Left cardiac atrium (tissue), 4 donors: ENCODE measurements at regions not wholly inside any gene's neighbourhood (a gene's known extent, or its start where the extent isn't known, plus 50 kb on each side); places are given as distances from the start of the nearest gene placed in this dataset.
"Not testable (repeated sequence)": the region's sequence is repeated elsewhere in the genome, so short reads cannot be mapped to it uniquely, and the experiment has no call there.

Experiments used
- ATAC-seq, 2 donors: fragments of 200-7000 bp; cut with Tn5 transposase; one replicate each; pipeline ENCODE4 v1.9.1; 2020; ENCODE audit warnings: mild to moderate bottlenecking in 2 of 2, moderate library complexity in 2 of 2
- DNase-seq: peaks from one replicate; pipeline ENCODE4 v3.0.0-alpha.2; 2020
- intact Hi-C, 2 donors: fragments of 100-400 bp; cut with DNase I; formaldehyde crosslinking; loops; one replicate each; pipeline versions ENCODE4 v1.14.1 to v1.15.1; 2022 to 2023
- donor health status: DM: no; HTN: yes; CAD: no.
- donor health status: DM: no; HTN: yes; CAD: no; lungs with severe emphysema.
- donor health status: DM: yes; HTN: yes; CAD: no.
- donor health status: Dilated cardiomyopathy.

DNA sequence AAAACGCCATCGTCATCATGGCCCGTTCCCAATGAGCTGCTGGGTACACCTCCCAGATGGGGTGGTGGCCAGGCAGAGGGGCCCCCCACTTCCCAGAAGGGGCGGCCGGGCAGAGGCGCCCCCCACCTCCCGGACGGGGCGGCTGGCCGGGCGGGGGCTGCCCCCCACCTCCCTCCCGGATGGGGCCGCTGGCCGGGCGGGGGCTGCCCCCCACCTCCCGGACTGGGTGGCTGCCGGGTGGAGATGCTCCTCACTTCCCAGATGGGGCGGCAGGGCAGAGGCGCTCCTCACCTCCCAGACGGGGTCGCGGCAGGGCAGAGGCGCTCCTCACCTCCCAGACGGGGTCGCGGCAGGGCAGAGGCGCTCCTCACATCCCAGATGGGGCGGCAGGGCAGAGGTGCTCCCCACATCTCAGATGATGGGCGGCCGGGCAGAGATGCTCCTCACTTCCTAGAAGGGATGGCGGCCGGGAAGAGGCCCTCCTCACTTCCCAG is 215.4 kb upstream of the TBL1XR1 start:
- intact Hi-C loops, ATAC-seq, DNase-seq: not testable (repeated sequence)

DNA sequence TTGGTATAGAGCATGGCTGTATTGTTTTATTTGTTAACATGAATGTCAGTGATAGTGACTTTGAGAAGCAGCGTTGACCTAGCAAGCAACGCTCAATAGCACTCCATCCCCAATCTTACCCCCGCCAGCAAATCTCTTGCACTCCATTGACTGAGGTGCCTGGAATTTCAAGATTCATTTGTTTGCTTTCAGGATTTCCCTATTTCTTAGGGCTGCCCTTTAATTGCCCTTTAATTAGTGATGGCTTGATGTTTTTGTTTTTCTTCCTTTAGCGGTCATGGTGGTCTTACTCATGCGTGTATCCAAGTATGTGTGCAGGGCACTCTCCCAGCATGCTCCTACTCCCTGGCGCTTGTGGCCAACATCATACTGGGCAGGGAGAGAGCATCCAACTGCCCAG is 216.8 kb upstream of the TBL1XR1 start:
- intact Hi-C loops: no loop called here
- ATAC-seq: no peak
- no peak for DNase-seq

DNA sequence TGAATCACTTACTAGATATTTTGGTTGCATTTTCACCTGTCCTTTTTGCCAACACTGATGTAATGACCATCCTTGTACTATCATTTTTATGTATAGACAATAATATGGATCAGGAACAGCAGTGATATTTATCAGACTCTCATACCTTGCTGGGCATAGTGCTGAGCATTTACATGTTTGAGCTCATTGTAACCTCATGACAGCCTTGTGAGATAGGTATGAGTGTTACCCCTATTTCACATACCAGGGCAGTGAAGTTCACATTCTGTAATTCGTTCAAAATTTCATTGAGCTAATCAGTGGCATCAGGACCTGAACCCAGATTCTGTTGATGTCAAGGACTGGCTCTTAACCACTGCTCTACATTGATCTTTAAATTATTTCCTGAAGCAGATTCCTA is 221.5 kb upstream of the TBL1XR1 start:
- intact Hi-C loops: no loop called here
- DNase-seq: no peak
- no peak for ATAC-seq

DNA sequence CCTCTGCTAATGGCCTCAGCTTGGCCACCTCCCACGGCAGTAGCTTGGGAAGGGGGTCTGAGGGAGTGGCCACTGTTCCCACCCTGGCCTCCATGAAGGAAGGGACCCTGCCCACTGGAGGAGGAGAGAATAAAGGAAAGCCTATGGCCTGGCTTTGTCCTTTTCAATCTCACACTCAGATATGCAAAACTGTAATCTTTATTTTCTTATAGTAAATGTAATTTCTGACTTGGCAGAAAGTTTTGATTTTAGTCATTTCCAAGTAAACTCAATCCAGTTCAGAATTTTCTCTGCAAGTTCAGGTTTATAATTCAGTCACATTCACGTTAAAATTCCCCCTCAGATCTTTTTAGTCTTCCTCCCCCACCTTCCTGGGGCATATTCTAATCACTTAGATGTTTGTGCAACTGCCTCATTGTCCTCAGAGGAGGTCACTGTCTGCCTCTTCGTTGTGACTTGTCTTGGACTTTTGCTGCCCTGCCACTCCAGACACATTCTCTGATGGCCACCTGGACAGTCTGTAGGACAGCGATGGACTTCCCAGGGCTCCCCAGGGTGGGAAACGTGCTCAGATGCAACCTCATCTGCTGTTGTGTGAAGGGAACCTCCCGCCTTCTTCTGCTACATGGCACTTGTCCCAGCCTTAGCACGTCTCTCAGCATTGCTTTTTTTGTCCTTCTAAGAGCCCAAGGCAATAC is 222.8 kb upstream of the TBL1XR1 start:
- intact Hi-C loops: no loop called here
- DNase-seq (no peak), ATAC-seq (peak in 1 of 2 donors; percentile 38)

DNA sequence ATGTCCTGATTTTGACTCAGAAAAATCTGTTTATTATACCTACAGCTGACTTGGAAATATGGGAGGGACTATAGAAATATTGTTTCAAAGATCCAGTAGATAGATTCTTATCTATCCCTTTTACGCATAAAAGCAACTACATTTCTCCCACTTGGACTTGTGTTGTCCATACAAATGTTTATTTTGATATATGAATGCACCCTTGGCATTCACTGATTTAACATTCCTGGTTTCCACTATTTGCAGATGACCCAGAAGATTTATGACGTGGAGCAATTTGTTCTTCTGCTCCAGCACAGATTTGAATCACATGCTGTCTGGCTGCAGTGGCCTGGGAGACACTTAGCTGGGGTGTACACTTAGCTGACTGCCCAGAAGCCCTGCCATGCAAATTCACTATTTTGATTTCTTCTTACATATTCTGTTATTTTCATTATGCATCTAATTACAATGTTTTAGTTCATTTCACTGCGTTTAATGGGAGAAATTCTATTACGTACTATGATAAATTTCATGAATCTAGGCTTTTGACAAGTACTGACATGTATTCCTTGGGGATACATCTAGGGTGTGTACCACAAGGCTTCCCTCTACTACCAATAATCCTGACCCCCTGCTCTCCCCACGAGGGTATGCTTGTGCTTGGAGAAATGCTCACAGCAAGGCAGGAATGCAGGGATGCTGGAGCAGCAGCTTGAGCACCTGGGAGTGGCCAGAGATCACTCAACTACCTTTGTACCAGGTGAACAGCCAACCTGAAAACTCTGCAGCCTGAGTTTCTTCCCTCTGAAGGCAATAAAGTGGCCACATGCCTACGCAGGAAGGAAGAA is 223.6 kb upstream of the TBL1XR1 start:
- ATAC-seq (peak; percentile 27 to 42), DNase-seq (no peak)
- intact Hi-C loops: no loop called here

DNA sequence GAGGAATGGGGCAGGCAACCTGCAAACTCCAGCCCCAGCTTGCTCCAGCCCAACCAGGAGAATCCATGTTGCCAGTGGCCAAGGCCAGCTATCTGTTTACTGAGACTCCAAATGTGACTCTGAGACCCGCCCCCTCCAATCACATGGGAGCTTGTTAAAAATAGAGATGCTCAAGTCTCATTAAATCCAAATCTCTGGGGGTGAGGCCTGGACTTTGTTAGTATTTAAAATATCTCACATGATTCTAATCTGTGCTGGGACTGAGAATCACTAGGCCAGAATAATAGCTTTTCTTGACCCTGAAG is 224.2 kb upstream of the TBL1XR1 start:
- ATAC-seq (peak in 1 of 2 donors; percentile 36), DNase-seq (no peak)
- intact Hi-C loops: no loop called here

DNA sequence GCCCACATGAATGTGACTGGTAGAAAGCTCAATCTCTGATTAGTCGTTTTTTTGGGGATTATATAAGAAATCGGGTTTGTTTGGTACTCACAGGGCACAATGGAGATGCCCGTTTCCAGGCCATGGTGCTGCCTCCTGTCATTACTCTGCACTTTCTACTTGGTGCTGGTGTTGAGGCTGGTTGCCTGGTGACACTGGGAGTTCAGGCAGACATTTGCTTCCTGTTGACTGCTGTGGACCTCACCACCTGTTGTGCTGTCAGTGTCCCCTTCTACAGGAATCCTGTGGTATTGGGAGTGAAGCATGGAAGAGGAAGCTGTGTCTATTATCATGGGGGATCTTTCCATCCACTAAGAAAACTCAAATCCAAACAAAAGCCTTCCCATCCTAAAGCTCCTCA is 227.2 kb upstream of the TBL1XR1 start:
- DNase-seq (no peak), ATAC-seq (no peak)
- intact Hi-C loops: no loop called here

DNA sequence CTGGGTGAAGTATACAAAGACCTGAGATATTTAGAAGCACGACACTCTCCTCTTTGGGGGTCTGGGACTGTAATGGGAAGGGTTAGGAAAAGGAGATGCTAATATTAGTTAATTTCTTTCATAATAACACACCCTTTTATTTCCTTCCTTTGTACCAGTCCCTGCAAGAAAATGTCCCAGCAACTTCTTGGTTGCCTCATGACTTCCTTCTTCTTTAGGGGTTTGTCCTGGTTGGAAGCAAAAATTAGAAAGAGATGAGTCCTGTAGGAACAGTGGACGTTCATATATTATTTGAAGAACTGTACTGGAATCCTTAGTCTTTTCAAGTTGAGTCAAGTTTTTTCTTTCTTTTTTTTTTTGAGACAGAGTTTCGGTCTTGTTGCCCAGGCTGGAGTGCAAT is 227.8 kb upstream of the TBL1XR1 start:
- intact Hi-C loops: no loop called here
- no peak for ATAC-seq
- no peak for DNase-seq

DNA sequence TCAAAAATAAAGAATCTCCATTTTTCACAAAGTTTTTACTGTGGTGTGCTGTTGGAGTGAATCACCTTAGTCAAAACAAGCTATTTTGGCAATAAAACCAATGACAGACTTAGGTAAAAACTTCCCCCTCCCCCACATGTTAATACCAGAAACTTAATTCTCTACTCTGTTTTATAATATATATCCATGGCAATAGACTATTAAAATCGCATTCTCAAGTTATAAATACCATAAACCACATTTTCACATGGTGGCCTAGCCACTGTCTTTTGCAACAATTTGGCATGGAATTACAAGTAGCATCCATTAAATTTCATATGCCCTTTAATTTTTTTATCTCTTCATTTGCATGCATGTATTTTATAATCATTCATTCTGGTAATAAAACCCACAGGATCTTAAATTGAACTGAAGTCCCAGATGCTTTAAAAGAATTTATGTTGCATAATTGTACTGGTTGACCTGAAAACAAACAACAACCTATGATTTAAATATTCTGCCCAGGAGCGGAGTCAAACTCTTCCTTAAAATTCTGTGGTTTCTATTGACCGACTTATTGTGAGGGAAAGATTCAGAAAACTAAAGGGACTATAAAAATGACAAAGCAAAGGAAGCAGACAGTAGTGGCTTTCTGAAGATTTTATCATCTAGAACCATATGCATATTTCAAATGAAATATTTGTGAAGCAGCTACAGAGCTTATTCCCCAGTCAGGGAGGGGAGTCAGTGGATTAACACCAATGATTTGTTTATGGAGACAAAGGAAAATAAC is 229.0 kb upstream of the TBL1XR1 start:
- DNase-seq (no peak), ATAC-seq (no peak)
- intact Hi-C loops: no loop called here

DNA sequence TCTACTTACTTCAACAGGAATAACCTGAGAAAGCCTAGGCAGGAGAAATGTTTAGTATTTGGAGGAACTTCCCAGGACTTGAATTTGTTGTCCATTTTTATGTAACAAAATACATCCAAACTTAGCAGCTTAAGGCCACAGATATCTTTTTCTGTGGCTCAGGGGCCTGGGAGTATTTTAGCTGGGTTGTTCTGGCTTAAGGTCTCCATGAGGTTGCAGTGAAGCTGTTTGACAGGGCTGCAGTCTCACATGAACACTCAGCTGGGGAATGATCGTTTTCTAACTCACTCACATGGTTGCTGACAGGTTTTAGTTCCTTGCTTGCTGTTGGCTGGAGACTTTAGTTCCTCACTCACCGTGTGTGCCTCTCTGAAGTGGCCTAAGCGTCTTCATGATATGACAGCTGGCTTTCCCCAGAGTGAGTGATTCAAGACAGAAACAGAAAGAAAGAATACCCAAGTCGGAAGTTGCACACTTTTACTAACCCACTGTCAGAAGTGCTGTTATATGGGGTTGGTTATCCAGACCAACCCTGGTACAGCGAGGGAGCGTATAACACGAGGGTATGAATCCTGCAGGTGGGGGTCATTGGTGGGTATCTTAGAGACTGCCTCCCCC is 229.7 kb upstream of the TBL1XR1 start:
- intact Hi-C loops: no loop called here
- DNase-seq: no peak
- peak in 1 of 2 donors; percentile 24 for ATAC-seq

DNA sequence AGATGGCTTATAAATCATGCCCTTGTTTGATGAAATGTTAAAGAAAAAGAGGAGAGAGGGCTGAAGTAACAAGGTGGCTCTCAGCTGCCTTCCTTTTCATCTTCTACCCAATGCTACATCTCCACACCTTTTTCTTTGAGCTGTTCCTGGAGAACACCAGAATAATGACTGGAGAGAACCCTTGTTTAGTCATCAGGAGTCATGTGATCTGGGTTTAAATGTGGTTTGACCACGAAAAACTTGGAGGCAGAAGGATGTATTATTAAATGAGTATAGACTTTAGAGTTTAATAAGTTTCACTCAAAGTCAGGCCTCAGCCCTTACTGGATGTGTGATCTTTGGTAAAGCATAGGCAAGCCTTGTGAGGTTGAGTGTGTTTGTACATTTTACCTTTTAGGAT is 230.3 kb upstream of the TBL1XR1 start:
- intact Hi-C loops: no loop called here
- ATAC-seq: no peak
- no peak for DNase-seq

DNA sequence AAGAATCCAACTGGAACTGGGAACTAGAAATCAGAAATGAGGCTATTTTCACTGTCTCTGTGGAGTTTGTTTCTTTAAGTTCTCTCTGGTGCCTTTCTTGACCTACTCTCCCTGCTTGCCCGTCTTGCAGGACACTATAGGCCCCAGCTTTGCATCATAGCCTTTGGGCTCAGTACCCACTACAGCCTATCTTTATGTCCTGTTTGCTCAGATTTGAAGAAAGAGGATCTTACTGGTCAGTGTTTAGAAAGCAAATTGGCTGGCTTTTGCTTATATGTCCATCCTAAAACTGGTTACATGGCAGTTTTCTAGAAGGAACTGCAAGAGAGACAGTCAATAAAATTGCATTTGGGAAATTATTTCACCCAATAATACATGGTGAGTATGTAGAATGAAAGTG is 231.8 kb upstream of the TBL1XR1 start:
- ATAC-seq (peak in 1 of 2 donors; percentile 55), DNase-seq (no peak)
- intact Hi-C loops: no loop called here

DNA sequence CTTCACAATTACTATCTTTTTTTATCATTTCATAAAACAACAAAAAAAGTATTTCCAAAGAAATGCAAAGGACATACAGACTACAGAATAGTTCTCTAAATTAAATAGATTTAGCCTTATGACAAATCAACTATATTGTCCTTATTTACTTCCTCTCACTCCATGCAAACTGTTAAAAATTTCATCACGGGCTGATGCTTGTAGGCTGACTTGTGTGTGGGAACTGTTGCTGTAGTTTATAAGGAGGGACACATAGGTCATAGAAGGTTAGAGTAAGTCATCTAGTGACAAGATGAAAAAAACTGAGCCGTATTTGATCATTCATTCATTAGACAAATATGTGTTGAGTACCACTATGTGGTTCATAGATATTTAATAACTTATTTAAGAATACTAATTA is 232.5 kb upstream of the TBL1XR1 start:
- DNase-seq (no peak), ATAC-seq (no peak)
- intact Hi-C loops: no loop called here

DNA sequence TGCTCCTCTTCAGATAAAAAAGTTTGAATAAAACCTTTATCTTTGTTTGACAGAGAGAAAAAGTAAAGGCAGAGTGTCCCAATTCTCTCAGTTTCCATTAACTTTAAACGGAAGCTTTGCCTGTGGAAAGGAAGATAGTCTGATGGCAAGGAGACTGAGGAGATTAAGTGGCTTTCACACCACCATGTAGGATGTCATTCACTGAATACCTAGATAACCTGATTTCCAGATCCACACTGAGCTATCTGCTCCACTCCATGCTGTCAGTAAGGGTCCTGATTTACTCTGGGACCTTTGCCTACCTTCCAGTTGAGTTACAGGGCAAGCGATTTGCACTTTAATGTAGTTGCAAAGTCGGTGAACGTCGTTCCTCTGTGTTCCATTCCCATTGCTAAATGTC is 233.4 kb upstream of the TBL1XR1 start:
- intact Hi-C loops: no loop called here
- ATAC-seq (no peak), DNase-seq (no peak)

DNA sequence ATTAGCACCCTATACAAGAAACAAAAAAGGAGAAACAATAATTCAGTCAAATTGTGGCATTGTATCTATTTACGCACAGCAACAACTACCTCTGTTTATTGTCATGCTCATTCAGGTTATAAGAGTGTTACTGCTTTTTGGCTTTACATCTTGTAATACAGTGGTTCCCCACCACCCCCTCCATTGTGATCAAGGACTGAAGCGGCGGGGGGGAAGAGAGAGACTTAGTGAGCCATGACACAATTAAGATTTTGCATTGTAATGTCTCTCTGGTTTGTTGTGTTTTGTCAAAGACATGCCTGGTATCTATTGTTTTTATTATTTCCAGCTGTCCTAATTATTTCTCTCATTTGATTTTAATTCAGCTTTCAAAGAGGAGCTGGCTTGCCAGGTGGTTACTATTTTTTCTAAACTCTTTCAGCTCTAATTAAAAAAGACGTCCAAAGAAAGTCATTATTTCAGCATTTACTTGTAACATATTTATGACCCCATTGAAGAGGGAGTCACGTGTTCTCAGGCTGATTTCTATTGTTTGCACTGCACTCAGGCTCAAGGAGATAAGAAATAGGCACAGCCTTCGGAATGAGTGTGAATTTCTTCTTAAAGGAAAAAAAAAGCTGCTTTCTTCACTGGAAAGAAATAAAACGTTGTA is 234.4 kb upstream of the TBL1XR1 start:
- no peak for DNase-seq
- intact Hi-C loops: no loop called here
- ATAC-seq: no peak

DNA sequence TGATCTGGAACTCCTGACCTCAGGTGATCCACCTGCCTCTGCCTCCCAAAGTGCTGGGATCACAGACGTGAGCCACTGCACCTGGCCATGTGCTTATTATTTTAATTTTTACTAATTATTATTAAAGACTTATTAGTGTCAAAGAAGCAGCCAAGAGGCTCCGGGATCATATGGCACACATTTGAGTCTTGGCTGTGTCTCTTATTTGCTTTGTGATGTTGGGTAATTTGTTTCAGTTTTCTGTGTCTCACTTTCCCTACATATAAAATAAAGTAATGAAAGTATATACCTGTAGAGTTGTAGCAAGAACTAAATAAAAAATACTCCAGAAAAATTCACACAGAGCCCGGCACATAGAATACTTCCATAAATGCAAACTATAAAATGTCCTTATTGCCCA is 238.0 kb upstream of the TBL1XR1 start:
- DNase-seq (no peak), ATAC-seq (no peak)
- intact Hi-C loops: no loop called here

DNA sequence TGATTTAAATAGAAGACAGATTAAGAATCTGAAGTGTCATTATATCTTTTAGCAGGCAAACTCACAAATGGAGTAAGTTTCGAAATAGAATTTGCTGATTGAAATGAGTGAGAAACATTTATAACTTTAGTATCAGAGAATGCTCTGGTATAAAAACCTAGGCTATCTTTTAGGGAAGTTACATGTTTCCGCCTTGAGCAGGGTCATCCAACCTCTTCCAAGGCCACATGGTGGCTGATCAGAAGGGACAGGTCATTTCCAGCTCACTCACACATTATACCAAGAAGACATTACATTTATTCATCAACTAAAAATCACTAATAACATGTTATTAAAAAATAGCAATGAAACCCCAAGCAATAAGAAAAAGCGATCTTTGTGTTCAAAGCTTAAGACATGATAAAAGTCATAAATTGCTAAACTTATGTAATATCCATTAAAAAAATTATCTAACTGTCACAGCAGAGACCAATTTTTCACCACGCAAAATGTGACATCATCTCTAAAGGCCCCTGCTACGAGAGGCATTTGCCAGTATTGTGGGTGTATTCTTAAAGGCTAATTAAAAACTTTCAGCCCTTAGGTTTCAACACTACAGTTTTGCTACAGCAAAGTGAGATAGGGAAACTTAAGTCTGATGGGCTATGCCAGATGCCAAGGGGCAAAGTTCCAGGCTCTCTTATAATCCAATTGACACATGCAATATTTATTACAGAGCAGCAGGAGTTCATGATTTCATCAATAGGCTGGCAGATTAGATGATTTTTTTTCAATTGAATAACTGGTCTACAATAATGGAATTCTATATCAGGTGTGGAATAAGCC is 240.4 kb upstream of the TBL1XR1 start:
- ATAC-seq: peak in 1 of 2 donors; percentile 41
- no peak for DNase-seq
- intact Hi-C loops: no loop called here

DNA sequence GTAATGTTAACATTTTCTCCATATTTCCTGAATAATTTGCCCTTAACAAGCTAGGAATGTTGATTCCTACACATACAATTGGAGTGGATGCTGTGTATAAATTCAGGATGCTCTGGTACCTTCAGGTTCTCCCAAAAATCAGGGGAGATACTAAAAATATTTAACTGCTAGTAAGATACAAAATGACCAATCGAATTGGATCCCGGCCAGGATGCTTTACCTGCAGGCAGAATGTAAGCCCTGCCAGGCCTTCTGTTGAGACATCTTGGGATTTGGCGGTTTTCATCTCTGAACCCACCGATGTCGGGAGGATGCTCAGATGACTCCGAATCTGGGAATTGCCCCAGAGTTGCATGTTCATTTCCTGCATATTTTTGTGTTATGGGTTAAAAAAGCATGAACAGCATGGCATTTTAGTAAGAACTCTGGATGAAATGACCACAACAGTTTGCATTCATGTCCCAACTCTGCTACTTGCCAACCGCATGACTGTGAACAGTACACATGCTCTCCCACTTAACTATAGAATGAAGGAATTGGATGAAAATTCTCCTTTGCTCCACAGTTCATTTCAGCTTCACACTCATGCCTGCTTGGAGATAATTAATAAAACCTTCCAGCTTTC is 241.4 kb upstream of the TBL1XR1 start:
- intact Hi-C loops: no loop called here
- no peak for ATAC-seq
- no peak for DNase-seq
